ENCODE measurements at regions not wholly inside any gene's neighbourhood (a gene's known extent, or its start where the extent isn't known, plus 50 kb on each side); places are given as distances from the start of the nearest gene placed in this dataset.

DNA sequence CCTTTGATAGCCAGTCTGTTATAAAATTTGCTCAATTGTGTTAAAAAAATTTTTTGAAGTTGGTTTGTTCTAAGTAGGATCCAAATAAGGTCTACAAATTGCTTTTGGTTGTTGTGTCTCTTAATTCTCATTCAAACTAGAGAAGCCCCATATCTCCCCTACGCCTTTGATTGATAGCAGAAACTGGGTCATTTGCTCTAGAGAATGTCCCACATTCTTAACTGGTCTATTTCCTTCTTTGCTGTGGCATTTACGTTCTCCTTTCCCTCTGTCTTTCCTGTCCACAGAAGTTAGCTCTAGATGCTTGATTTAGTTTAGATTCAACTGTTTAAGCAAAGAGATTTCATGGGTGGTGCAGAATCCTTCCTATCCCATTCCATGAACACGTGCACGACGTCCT is 174.6 kb upstream of the SVIL start:
- Mint-ChIP-seq H3K4me3 (no peak overlapping the region), H3K27me3 (ENCODE audit: low read depth) (peaks cover 23% of the 10 kb centered on the region), H3K36me3 (ENCODE audit: insufficient read depth in 1 of 3, low read depth in 3 of 3) (no peaks in the 10 kb centered on the region), H3K4me1 (peaks cover 0 to 3% of the 10 kb centered on the region in 2 experiments; a peak in 1 of 4 replicates), H3K9me3 (no peaks in the 10 kb centered on the region; a peak in 1 of 5 replicates), H3K27ac (no peak overlapping the region)
- H2BK20ac ChIP-seq (ENCODE audit: low read depth, low read length, poor library complexity, severe bottlenecking), result no peak overlapping the region
- no peak overlapping the region for H3K14ac ChIP-seq (ENCODE audit: insufficient read depth, low read length)
- no peak overlapping the region for H2AFZ ChIP-seq (ENCODE audit: low read length)
- H3K4ac ChIP-seq (ENCODE audit: low read depth, low read length), result no peak overlapping the region
- H3K4me1 ChIP-seq (ENCODE audit: insufficient read depth, low read length), result no peaks in the 10 kb centered on the region
- H3K18ac ChIP-seq (ENCODE audit: insufficient read length, low read depth, low read length), result no peak overlapping the region
- WGBS (ENCODE audit: extremely low coverage, insufficient read length, low lambda C conversion rate), result no CpG with 5 or more reads among the region's 5 CpGs
- no peak overlapping the region for H2BK15ac ChIP-seq (ENCODE audit: low read depth, low read length)
- H3K9me3 ChIP-seq (ENCODE audit: control insufficient read depth, low read depth, low read length), result no peaks in the 10 kb centered on the region
- H2BK12ac ChIP-seq (ENCODE audit: insufficient read length, low read depth, low read length), result no peak overlapping the region
- TF ChIP-seq, protein P1, sequence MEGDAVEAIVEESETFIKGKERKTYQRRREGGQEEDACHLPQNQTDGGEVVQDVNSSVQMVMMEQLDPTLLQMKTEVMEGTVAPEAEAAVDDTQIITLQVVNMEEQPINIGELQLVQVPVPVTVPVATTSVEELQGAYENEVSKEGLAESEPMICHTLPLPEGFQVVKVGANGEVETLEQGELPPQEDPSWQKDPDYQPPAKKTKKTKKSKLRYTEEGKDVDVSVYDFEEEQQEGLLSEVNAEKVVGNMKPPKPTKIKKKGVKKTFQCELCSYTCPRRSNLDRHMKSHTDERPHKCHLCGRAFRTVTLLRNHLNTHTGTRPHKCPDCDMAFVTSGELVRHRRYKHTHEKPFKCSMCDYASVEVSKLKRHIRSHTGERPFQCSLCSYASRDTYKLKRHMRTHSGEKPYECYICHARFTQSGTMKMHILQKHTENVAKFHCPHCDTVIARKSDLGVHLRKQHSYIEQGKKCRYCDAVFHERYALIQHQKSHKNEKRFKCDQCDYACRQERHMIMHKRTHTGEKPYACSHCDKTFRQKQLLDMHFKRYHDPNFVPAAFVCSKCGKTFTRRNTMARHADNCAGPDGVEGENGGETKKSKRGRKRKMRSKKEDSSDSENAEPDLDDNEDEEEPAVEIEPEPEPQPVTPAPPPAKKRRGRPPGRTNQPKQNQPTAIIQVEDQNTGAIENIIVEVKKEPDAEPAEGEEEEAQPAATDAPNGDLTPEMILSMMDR (conservative IDR thresholded peaks at IDR 0.05), result no peak
- H3T11ph ChIP-seq (ENCODE audit: low read length), result no peak overlapping the region
- no peak overlapping the region for H3K4me2 ChIP-seq (ENCODE audit: insufficient read depth, insufficient read length, low read length)
- no peak overlapping the region for H2BK120ac ChIP-seq (ENCODE audit: low read depth, low read length, poor library complexity, severe bottlenecking)
- H3K9ac ChIP-seq (ENCODE audit: extremely low read depth, insufficient read length, low read length), result no peak overlapping the region
- no peak overlapping the region for H4K91ac ChIP-seq (ENCODE audit: insufficient read length, low read depth, low read length)
- H3K27ac ChIP-seq (ENCODE audit: insufficient read length, low read depth, low read length), result no peak overlapping the region
- H4K8ac ChIP-seq (replicated peaks; ENCODE audit: insufficient read length, low read depth, low read length), result no peak overlapping the region
- H3K27me3 ChIP-seq (ENCODE audit: insufficient read depth, low read length), result no peaks in the 10 kb centered on the region
- H3K23me2 ChIP-seq (ENCODE audit: insufficient read length, low read depth, low read length, poor library complexity, severe bottlenecking), result peaks cover 3% of the 10 kb centered on the region
- H2AK5ac ChIP-seq (ENCODE audit: insufficient read length, low read length), result no peak overlapping the region
- H4K20me1 ChIP-seq (ENCODE audit: control insufficient read depth, insufficient read depth, insufficient read length), result no peaks in the 10 kb centered on the region
- H4K5ac ChIP-seq (ENCODE audit: insufficient read length, low read depth, low read length), result no peak overlapping the region
- no peak overlapping the region for H3K56ac ChIP-seq (ENCODE audit: insufficient read length, low read depth, low read length)
- no peaks in the 10 kb centered on the region for H3K79me1 ChIP-seq (ENCODE audit: insufficient read depth, low read depth, low read length, poor library complexity, severe bottlenecking)
- no peaks in the 10 kb centered on the region for H3K79me2 ChIP-seq (ENCODE audit: insufficient read depth, low read length)
- no peak overlapping the region for H3K23ac ChIP-seq (ENCODE audit: insufficient read length, low read depth, low read length)
- DNase-seq, result no peak
- no peak overlapping the region for H2BK5ac ChIP-seq (ENCODE audit: insufficient read length, low read length)
